ENCODE measurements at regions not wholly inside any gene's neighbourhood (a gene's known extent, or its start where the extent isn't known, plus 50 kb on each side); places are given as distances from the start of the nearest gene placed in this dataset.
"Not testable (repeated sequence)": the region's sequence is repeated elsewhere in the genome, so short reads cannot be mapped to it uniquely, and the experiment has no call there.

DNA sequence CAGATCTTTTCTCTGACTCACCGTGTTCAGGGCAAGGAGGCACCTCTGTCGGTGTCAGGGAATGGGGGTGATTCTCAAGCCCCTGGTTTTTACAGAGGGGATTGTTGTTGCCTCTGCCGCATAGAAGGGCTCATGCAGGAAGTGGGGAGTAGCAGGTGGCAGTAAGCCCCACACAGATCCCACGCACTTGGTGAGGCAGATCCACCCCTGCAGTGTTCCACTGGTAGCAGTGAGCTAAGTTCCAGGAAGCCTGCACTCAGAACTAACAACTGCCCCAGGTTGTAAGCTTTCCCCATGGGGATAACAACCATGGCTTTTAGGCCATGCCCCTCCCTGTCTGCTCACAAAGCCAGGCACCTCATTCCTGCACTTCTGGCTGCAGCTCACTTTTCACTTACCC lies 149.1 kb downstream of the SPIN4 start:
- TF ChIP-seq SUZ12 (IDR thresholded peaks at IDR 0.05; ENCODE audit: extremely low read depth, insufficient read depth, insufficient read length); YY1 (IDR thresholded peaks at IDR 0.05; ENCODE audit: insufficient read depth, insufficient read length): not testable (repeated sequence)

Measured in NT2/D1 (cell line).